Testis (tissue), 2 donors: ENCODE measurements at regions not wholly inside any gene's neighbourhood (a gene's known extent, or its start where the extent isn't known, plus 50 kb on each side); places are given as distances from the start of the nearest gene placed in this dataset.

Experiments
- POLR2A ChIP-seq: fragments of 450-650 bp; IDR thresholded peaks from one replicate; pipeline ENCODE4 v1.6.1; 2017; ENCODE audit warnings: antibody characterized with exemption, mild to moderate bottlenecking, moderate library complexity
- TF ChIP-seq, protein P1 (sequence below), 3 experiments: fragments of 450-650 bp in 2 of 3; fragments of 200-600 bp in 1 of 3; sonication (generic) in 1 of 3; IDR thresholded peaks; one replicate each; pipeline ENCODE4 v1.5.1; 2016 to 2019; ENCODE audit warnings: antibody characterized with exemption in 3 of 3, mild to moderate bottlenecking in 2 of 3, moderate library complexity in 1 of 3

DNA sequence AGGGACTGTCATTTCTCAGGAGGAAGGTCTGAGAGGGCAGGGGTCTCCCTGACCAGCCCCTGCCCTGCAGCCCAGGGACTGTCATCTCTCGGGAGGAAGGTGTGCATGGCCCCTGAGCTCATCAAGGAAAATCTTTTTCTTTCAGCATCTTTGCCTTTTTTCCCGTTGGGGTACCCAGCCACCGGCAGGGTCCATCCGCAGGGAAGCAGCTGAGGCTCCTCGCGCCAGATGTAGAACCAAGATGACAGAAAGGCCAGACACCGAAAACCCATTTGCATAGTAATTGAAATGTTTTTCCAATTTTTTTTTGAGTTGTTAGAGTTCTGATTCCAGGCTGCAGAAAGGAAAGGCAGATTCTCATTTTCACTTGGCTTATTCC, 613.9 kb downstream of the TBC1D22A start:
- TF ChIP-seq POLR2A: no peak
- TF ChIP-seq, protein P1, sequence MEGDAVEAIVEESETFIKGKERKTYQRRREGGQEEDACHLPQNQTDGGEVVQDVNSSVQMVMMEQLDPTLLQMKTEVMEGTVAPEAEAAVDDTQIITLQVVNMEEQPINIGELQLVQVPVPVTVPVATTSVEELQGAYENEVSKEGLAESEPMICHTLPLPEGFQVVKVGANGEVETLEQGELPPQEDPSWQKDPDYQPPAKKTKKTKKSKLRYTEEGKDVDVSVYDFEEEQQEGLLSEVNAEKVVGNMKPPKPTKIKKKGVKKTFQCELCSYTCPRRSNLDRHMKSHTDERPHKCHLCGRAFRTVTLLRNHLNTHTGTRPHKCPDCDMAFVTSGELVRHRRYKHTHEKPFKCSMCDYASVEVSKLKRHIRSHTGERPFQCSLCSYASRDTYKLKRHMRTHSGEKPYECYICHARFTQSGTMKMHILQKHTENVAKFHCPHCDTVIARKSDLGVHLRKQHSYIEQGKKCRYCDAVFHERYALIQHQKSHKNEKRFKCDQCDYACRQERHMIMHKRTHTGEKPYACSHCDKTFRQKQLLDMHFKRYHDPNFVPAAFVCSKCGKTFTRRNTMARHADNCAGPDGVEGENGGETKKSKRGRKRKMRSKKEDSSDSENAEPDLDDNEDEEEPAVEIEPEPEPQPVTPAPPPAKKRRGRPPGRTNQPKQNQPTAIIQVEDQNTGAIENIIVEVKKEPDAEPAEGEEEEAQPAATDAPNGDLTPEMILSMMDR (IDR thresholded peaks at IDR 0.05): no peak
